WTC11 (cell line): ENCODE measurements at regions not wholly inside any gene's neighbourhood (a gene's known extent, or its start where the extent isn't known, plus 50 kb on each side); places are given as distances from the start of the nearest gene placed in this dataset.

ENCODE experiments used
- ATAC-seq: fragments of 200-7000 bp; cut with Tn5 transposase; 2 replicates; pipeline ENCODE4 v1.10.0; 2021; ENCODE audit warnings: mild to moderate bottlenecking, moderate library complexity
- CTCF ChIA-PET: fragments of 300-600 bp; sonication (Branson Sonifier 250); formaldehyde crosslinking; loops from one replicate; lab custom pipeline; 2021; ENCODE audit warnings: antibody characterized with exemption; lab: Charles Lee
- POLR2A ChIA-PET: fragments of 350-600 bp; sonication (Branson Sonifier 250); formaldehyde crosslinking; loops from one replicate; lab custom pipeline; 2021; ENCODE audit warnings: antibody characterized with exemption; lab: Charles Lee
- DNase-seq: peaks from one replicate; pipeline ENCODE4 v3.0.0; 2021; ENCODE audit warnings: low spot score
- H3K27ac Mint-ChIP-seq: 2 replicates; pipeline ENCODE4 v1.8.0; 2021; ENCODE audit warnings: mixed read lengths
- H3K27me3 Mint-ChIP-seq: 2 replicates; pipeline ENCODE4 v1.8.0; 2021; ENCODE audit warnings: low read depth, mild to moderate bottlenecking, moderate library complexity, mixed read lengths
- H3K36me3 Mint-ChIP-seq: 2 replicates; pipeline ENCODE4 v1.8.0; 2021; ENCODE audit warnings: mixed read lengths
- H3K4me1 Mint-ChIP-seq: 2 replicates; pipeline ENCODE4 v1.8.0; 2022; ENCODE audit warnings: mixed read lengths
- H3K4me3 Mint-ChIP-seq: 2 replicates; pipeline ENCODE4 v1.8.0; 2021; ENCODE audit warnings: mild to moderate bottlenecking, moderate library complexity, mixed read lengths
- H3K9me3 Mint-ChIP-seq: 2 replicates; pipeline ENCODE4 v1.8.0; 2021; ENCODE audit warnings: mixed read lengths
- ATF2 ChIP-seq: sonication (generic); formaldehyde crosslinking; IDR thresholded peaks from 2 replicates; pipeline ENCODE4 v1.8.1; 2022; ENCODE audit warnings: low read depth, missing genetic modification reagents, borderline replicate concordance
- EMX1 ChIP-seq: fragments of 250-450 bp; sonication (Bioruptor Pico); IDR thresholded peaks from 2 replicates; pipeline ENCODE4 v1.8.0; 2021; ENCODE audit warnings: mild to moderate bottlenecking
- FOXK1 ChIP-seq: sonication (generic); formaldehyde crosslinking; IDR thresholded peaks from 2 replicates; pipeline ENCODE4 v1.8.0; 2022; ENCODE audit warnings: mild to moderate bottlenecking, moderate library complexity, missing genetic modification reagents
- HMGA2 ChIP-seq: fragments of 250-450 bp; sonication (Bioruptor Pico); IDR thresholded peaks from 2 replicates; pipeline ENCODE4 v1.4.0; 2021; ENCODE audit warnings: mild to moderate bottlenecking, moderate library complexity
- JUN ChIP-seq: sonication (generic); formaldehyde crosslinking; IDR thresholded peaks from 2 replicates; pipeline ENCODE4 v1.8.0; 2023; ENCODE audit warnings: mild to moderate bottlenecking, missing genetic modification reagents
- MXD4 ChIP-seq: fragments of 250-450 bp; sonication (Bioruptor Pico); IDR thresholded peaks from 2 replicates; pipeline ENCODE4 v1.8.0; 2021; ENCODE audit warnings: mild to moderate bottlenecking, moderate library complexity, borderline replicate concordance
- OVOL2 ChIP-seq: fragments of 250-450 bp; sonication (Bioruptor Pico); IDR thresholded peaks from 2 replicates; pipeline ENCODE4 v1.9.0; 2021; ENCODE audit warnings: mild to moderate bottlenecking, borderline replicate concordance
- PRRX2 ChIP-seq: fragments of 250-450 bp; sonication (Bioruptor Pico); IDR thresholded peaks from 2 replicates; pipeline ENCODE4 v1.8.0; 2021; ENCODE audit warnings: mild to moderate bottlenecking
- RELA ChIP-seq: sonication (generic); formaldehyde crosslinking; IDR thresholded peaks from 2 replicates; pipeline ENCODE4 v1.8.1; 2022; ENCODE audit warnings: missing genetic modification reagents, mild to moderate bottlenecking, borderline replicate concordance
- TCF7 ChIP-seq: sonication (generic); formaldehyde crosslinking; IDR thresholded peaks from 2 replicates; pipeline ENCODE4 v1.8.0; 2022; ENCODE audit warnings: mild to moderate bottlenecking, low read depth, missing genetic modification reagents, moderate library complexity
- ZMAT4 ChIP-seq: fragments of 250-450 bp; sonication (Bioruptor Pico); IDR thresholded peaks from 2 replicates; pipeline ENCODE4 v1.9.0; 2021; ENCODE audit warnings: mild to moderate bottlenecking
- ZNF121 ChIP-seq: sonication (generic); formaldehyde crosslinking; IDR thresholded peaks from 2 replicates; pipeline ENCODE4 v1.8.0; 2023; ENCODE audit warnings: missing genetic modification reagents
- ZNF138 ChIP-seq: sonication (generic); formaldehyde crosslinking; conservative IDR thresholded peaks from 2 replicates; pipeline ENCODE4 v1.8.1; 2022; ENCODE audit warnings: mild to moderate bottlenecking, moderate library complexity, missing genetic modification reagents
- ZNF425 ChIP-seq: fragments of 250-450 bp; sonication (Bioruptor Pico); conservative IDR thresholded peaks from 2 replicates; pipeline ENCODE4 v1.9.0; 2021; ENCODE audit warnings: mild to moderate bottlenecking
- ZNF532 ChIP-seq: fragments of 250-450 bp; sonication (Bioruptor Pico); IDR thresholded peaks from 2 replicates; pipeline ENCODE4 v1.9.0; 2021; ENCODE audit warnings: mild to moderate bottlenecking, borderline replicate concordance
- ZSCAN18 ChIP-seq: fragments of 250-450 bp; sonication (Bioruptor Pico); IDR thresholded peaks from 2 replicates; pipeline ENCODE4 v2.1.2; 2022; ENCODE audit warnings: mild to moderate bottlenecking, moderate library complexity

- TF ChIP-seq ZNF532 (CRISPR knock-in tag) (no peak), ZMAT4 (no peak), HMGA2 (CRISPR knock-in tag) (no peak), ZSCAN18 (CRISPR knock-in tag) (no peak), FOXK1 (CRISPR knock-in tag) (no peak), OVOL2 (CRISPR knock-in tag) (no peak), MXD4 (no peak), ZNF425 (CRISPR knock-in tag) (no peak)
Measured at GRCh38 chr4:187940299-187940698, 55.3 kb upstream of the ZFP42 start (continued).

GRCh38 chr4:187942968-187943367 lies 52.6 kb upstream of the ZFP42 start:
- no peak for ATAC-seq
- TF ChIP-seq RELA (CRISPR knock-in tag) (no peak), PRRX2 (CRISPR knock-in tag) (no peak), ZNF121 (no peak), TCF7 (CRISPR knock-in tag) (no peak), ZNF138 (CRISPR knock-in tag) (no peak), ATF2 (CRISPR knock-in tag) (no peak), EMX1 (no peak), JUN (CRISPR knock-in tag) (no peak)
- TF ChIP-seq, all 79 proteins: peak for 0
- Mint-ChIP-seq H3K27ac (no peak overlapping the region), H3K9me3 (no peaks in the 10 kb centered on the region), H3K4me1 (peaks cover 4% of the 10 kb centered on the region; the same call in 1 of the 2 replicates), H3K27me3 (no peaks in the 10 kb centered on the region), H3K4me3 (no peak overlapping the region), H3K36me3 (no peaks in the 10 kb centered on the region)
- ChIA-PET POLR2A (no interaction called here), CTCF (no interaction called here)
- no peak for DNase-seq
